HL-60 (cell line): ENCODE measurements at regions not wholly inside any gene's neighbourhood (a gene's known extent, or its start where the extent isn't known, plus 50 kb on each side); places are given as distances from the start of the nearest gene placed in this dataset.
"Not testable (repeated sequence)": the region's sequence is repeated elsewhere in the genome, so short reads cannot be mapped to it uniquely, and the experiment has no call there.

Experiments
- DNase-seq, 2 experiments: peaks; one replicate each; pipeline ENCODE4 v3.0.0-alpha.2; 2010 to 2020; ENCODE audit warnings: low read depth in 1 of 2, low spot score in 1 of 2
- H3K27ac ChIP-seq: fragments of 250-450 bp; sonication (Bioruptor Pico); replicated peaks from 2 replicates; pipeline ENCODE4 v1.5.1; 2020; ENCODE audit warnings: mild to moderate bottlenecking, moderate library complexity
- H3K27me3 ChIP-seq: fragments of 250-450 bp; sonication (Bioruptor Pico); 2 replicates; pipeline ENCODE4 v1.5.1; 2021; ENCODE audit warnings: mild to moderate bottlenecking, moderate library complexity; ENCODE audit not compliant: insufficient read depth, poor library complexity, severe bottlenecking
- H3K4me3 ChIP-seq: replicated peaks from 2 replicates; pipeline ENCODE4 v1.5.1; 2011; ENCODE audit warnings: mild to moderate bottlenecking, control low read depth, low read length; ENCODE audit not compliant: insufficient read depth
- GABPA ChIP-seq: IDR thresholded peaks from 2 replicates; pipeline ENCODE4 v1.6.1; 2012; ENCODE audit warnings: low read depth
- POLR2AphosphoS5 ChIP-seq: IDR thresholded peaks from 2 replicates; pipeline ENCODE4 v1.6.1; 2012; ENCODE audit warnings: low read depth
- SPI1 ChIP-seq: IDR thresholded peaks from 2 replicates; pipeline ENCODE4 v1.6.1; 2012; ENCODE audit warnings: low read depth, mild to moderate bottlenecking, borderline replicate concordance
- TF ChIP-seq, protein P1 (sequence below): IDR thresholded peaks from one replicate; pipeline ENCODE4 v1.5.1; 2011; ENCODE audit warnings: low read length, control low read depth, inconsistent platforms; ENCODE audit not compliant: insufficient read depth
- TF ChIP-seq, protein P2 (sequence below): IDR thresholded peaks from 2 replicates; pipeline ENCODE4 v1.6.1; 2012; ENCODE audit warnings: low read depth; ENCODE audit not compliant: insufficient replicate concordance

GRCh38 chr5:57002959-57003485 is 51.1 kb upstream of the MIER3 start:
- TF ChIP-seq SPI1 = no peak
- TF ChIP-seq, protein P1, sequence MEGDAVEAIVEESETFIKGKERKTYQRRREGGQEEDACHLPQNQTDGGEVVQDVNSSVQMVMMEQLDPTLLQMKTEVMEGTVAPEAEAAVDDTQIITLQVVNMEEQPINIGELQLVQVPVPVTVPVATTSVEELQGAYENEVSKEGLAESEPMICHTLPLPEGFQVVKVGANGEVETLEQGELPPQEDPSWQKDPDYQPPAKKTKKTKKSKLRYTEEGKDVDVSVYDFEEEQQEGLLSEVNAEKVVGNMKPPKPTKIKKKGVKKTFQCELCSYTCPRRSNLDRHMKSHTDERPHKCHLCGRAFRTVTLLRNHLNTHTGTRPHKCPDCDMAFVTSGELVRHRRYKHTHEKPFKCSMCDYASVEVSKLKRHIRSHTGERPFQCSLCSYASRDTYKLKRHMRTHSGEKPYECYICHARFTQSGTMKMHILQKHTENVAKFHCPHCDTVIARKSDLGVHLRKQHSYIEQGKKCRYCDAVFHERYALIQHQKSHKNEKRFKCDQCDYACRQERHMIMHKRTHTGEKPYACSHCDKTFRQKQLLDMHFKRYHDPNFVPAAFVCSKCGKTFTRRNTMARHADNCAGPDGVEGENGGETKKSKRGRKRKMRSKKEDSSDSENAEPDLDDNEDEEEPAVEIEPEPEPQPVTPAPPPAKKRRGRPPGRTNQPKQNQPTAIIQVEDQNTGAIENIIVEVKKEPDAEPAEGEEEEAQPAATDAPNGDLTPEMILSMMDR = no peak
- TF ChIP-seq, protein P2, sequence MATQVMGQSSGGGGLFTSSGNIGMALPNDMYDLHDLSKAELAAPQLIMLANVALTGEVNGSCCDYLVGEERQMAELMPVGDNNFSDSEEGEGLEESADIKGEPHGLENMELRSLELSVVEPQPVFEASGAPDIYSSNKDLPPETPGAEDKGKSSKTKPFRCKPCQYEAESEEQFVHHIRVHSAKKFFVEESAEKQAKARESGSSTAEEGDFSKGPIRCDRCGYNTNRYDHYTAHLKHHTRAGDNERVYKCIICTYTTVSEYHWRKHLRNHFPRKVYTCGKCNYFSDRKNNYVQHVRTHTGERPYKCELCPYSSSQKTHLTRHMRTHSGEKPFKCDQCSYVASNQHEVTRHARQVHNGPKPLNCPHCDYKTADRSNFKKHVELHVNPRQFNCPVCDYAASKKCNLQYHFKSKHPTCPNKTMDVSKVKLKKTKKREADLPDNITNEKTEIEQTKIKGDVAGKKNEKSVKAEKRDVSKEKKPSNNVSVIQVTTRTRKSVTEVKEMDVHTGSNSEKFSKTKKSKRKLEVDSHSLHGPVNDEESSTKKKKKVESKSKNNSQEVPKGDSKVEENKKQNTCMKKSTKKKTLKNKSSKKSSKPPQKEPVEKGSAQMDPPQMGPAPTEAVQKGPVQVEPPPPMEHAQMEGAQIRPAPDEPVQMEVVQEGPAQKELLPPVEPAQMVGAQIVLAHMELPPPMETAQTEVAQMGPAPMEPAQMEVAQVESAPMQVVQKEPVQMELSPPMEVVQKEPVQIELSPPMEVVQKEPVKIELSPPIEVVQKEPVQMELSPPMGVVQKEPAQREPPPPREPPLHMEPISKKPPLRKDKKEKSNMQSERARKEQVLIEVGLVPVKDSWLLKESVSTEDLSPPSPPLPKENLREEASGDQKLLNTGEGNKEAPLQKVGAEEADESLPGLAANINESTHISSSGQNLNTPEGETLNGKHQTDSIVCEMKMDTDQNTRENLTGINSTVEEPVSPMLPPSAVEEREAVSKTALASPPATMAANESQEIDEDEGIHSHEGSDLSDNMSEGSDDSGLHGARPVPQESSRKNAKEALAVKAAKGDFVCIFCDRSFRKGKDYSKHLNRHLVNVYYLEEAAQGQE = no peak
- TF ChIP-seq GABPA = no peak
- no peak for TF ChIP-seq POLR2AphosphoS5
- Histone ChIP-seq H3K4me3 (no peak overlapping the region), H3K27me3 (no peaks in the 10 kb centered on the region), H3K27ac (no peak overlapping the region)
- DNase-seq = no peak

- H3K27ac ChIP-seq, H3K27me3 ChIP-seq, H3K4me3 ChIP-seq, DNase-seq: not testable (repeated sequence)
Observed at GRCh38 chr5:57003566-57003965, 51.6 kb upstream of the MIER3 start.

- TF ChIP-seq, protein P2 = no peak
- TF ChIP-seq POLR2AphosphoS5 (no peak), SPI1 (no peak), GABPA (no peak)
- TF ChIP-seq, protein P1 = no peak
- Histone ChIP-seq H3K27me3 (no peaks in the 10 kb centered on the region), H3K4me3 (no peak overlapping the region), H3K27ac (no peak overlapping the region)
- DNase-seq = no peak
Observed at GRCh38 chr5:57004800-57005199, 52.9 kb upstream of the MIER3 start.

DNA sequence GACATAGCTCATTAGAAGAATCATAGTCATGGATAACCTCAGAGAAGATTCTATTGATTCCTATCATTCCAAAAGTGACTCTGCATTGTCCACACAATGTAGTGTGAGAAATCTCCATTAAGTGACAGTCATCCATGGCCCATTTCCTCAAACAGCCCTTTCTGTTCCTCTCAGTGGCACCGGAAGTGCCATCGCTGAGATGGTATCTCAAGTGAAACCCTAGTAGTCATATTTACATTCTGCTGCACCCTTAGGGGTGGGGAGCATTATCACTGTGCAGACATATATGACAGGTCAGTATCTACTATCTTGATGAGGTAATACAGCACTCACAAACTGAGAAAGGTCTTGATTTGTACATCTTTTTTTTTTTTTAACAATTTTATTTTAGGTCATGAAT is 55.4 kb upstream of the MIER3 start:
- Histone ChIP-seq H3K27ac (no peak overlapping the region), H3K4me3 (no peak overlapping the region), H3K27me3 (no peaks in the 10 kb centered on the region)
- no peak for DNase-seq
- TF ChIP-seq SPI1 = no peak
- TF ChIP-seq, protein P1 = no peak
- no peak for TF ChIP-seq POLR2AphosphoS5
- TF ChIP-seq GABPA = no peak
